Retinal pigment epithelial cell (primary cell): ENCODE measurements at regions not wholly inside any gene's neighbourhood (a gene's known extent, or its start where the extent isn't known, plus 50 kb on each side); places are given as distances from the start of the nearest gene placed in this dataset.

ENCODE experiments used
- DNase-seq: peaks from one replicate; pipeline ENCODE4 v3.0.0-alpha.2; 2010; ENCODE audit warnings: low read depth
- H3K4me3 ChIP-seq: 2 replicates; pipeline ENCODE4 v1.5.1; 2011; ENCODE audit warnings: mild to moderate bottlenecking, low read length, control low read depth, moderate library complexity
- TF ChIP-seq, protein P1 (sequence below): conservative IDR thresholded peaks from 2 replicates; pipeline ENCODE4 v1.5.1; 2011; ENCODE audit warnings: low read depth, low read length, control low read depth, inconsistent platforms

DNA sequence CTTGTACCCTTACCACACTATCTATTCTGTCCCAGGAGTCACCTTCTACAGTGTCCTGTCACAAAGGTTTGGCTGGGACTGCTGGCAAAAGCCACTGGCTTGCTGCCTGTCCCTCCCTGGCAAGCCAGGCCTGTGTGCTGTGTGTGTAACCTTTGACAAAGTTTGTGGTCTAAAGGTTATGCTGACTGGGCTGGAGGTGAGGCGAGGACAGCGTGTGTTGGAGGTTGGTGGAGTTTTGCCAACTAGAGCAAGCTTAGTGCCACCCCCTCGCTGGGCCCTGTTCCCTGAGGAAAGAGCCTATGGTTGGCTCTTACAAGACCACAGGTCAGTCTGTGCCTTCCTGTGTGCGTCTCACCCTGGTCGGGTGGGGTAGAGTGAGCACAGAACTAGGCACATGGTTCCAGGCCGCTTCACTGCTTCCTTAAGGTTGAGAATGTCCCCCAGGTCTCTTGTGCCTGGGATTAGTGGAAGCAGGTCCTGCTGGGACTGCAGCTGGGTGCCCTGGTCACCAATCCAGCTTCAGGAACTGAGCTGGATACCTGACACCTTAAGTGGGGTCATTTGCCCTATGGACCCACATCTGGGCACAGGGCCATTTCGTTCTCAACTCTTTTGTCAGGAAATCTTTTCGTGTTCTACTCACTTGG lies 152.2 kb downstream of the GADD45G start:
- TF ChIP-seq, protein P1, sequence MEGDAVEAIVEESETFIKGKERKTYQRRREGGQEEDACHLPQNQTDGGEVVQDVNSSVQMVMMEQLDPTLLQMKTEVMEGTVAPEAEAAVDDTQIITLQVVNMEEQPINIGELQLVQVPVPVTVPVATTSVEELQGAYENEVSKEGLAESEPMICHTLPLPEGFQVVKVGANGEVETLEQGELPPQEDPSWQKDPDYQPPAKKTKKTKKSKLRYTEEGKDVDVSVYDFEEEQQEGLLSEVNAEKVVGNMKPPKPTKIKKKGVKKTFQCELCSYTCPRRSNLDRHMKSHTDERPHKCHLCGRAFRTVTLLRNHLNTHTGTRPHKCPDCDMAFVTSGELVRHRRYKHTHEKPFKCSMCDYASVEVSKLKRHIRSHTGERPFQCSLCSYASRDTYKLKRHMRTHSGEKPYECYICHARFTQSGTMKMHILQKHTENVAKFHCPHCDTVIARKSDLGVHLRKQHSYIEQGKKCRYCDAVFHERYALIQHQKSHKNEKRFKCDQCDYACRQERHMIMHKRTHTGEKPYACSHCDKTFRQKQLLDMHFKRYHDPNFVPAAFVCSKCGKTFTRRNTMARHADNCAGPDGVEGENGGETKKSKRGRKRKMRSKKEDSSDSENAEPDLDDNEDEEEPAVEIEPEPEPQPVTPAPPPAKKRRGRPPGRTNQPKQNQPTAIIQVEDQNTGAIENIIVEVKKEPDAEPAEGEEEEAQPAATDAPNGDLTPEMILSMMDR, result no peak
- H3K4me3 ChIP-seq, result no peak overlapping the region
- DNase-seq, result no peak

DNA sequence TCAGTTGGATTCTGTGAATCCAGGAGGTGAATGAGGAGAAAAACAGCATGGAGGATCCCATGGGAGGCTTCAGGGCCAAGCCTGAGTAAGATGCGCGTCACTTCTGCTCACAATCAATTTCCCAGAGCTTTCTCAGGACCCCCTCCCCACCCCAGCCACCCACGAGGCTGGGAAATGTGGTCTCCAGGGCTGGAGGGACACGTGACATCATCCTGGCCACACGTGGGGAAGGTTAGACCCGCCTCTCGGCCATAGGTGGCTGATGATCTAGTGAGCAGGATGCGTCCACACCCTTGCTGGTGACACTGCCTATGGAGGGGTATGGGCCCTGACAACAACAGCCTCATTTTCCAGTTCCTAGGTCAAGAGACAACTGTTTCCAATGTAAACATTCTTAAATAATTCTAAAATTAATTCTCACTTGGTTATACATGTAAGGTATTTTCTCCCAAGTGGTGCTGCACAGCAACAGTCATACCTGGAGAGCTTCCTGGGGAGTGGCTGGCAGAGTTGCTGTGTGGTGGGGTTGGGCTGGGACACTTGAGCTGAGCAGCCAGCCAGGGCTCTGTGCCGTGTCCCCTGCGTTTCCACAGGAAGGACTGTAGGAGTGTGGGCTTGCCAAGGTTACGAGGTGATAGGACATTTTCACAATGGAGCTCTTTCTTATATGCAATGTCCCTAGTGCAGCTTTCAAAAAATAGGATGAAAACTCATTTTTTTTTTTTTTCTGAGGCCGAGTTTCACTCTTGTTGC lies 153.1 kb downstream of the GADD45G start:
- TF ChIP-seq, protein P1, result no peak
- H3K4me3 ChIP-seq, result no peak overlapping the region
- DNase-seq, result no peak

DNA sequence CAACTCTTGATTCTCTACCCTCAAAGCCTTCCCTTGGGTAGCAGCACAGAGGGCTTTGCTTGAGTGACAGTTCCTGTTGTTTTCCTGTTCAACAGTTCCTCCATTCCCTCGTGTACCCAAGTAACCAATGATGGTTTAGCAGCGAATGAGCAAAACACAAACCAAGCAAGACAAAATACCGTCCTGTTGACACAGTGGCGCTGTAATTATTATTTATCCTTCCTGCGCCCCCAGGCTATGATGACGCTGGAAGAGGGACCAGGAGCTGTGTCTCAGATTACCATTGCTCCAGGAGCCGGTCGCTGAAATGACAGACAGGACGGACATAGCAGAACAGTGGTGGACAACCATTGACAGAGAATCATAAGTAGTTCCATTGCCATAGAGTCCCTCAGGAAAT lies 154.8 kb downstream of the GADD45G start:
- TF ChIP-seq, protein P1, result no peak
- no peak overlapping the region for H3K4me3 ChIP-seq
- no peak for DNase-seq

DNA sequence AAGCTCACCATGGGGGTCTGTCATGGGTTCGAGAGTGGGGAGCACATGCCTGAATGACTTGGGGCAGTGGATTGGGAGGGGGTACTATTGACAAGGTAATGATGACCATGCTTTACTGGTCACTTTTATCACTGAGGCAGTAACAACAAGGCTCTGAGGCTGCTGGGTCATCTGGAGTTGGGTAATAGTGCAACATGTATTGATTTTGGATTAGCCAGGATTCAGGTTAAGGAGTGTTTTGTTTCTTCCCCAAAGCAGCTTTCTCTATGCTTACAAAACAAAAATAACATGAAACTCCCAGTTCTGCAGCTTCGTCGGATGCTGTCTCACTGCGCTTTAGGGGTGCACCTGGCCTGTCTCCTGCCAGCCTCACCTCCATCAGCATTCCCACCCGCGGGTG lies 155.3 kb downstream of the GADD45G start:
- H3K4me3 ChIP-seq, result no peak overlapping the region
- TF ChIP-seq, protein P1, result no peak
- no peak for DNase-seq

DNA sequence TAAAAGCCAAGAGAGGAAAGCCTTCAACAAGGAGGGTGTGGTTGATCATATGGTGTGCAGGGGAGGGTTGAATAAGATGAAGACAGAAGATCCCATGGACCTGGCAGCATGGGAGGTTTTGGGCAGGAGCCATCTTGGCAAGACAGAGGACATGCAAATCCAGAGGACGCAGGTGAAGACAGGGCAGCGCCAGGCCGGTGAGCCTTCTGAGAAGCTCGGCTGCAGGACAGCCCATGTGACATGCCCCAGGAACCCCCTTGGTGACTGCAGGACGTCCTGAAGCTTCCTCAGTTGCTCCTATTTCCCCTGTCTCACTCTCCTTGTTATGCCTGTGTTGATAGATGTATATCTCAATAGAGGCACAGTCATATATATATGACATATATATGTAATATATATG lies 159.4 kb downstream of the GADD45G start:
- no peak for DNase-seq
- H3K4me3 ChIP-seq, result no peak overlapping the region
- TF ChIP-seq, protein P1, result no peak

DNA sequence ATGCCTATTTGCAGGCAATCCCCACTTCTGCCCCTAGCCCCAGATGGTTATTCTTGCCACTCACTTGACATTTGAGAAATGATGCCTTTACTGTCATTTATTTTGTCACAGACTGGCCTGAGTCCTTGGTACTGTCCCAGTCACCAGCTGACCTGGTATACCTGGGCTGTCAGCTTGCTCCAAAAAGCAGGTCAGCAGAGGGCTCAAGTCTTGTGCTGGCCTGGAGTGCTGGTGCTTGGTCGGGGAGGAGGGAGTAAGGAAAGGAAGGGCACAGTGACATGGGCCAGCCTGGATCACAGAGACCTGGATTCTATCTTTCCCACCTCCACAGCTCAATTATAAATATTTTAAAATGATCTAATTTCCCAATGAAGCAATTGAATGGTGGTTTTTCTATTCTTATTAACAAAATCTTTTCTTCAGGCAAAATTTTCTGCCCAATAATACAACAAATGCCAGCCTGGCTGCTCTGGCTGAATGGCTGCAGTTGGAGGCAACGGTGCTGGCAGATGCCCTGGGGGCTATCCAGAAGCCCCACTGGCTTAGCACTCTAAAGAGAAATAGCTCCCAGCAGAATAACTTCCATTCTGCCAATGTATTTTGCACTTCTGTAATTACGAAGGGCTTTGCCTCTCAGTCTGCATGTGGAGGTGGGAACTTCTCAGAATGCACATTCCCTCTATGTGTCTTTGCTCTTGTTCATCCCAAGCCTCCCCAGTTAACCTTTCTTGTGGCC lies 160.6 kb downstream of the GADD45G start:
- DNase-seq, result no peak
- H3K4me3 ChIP-seq, result no peak overlapping the region
- TF ChIP-seq, protein P1, result no peak

DNA sequence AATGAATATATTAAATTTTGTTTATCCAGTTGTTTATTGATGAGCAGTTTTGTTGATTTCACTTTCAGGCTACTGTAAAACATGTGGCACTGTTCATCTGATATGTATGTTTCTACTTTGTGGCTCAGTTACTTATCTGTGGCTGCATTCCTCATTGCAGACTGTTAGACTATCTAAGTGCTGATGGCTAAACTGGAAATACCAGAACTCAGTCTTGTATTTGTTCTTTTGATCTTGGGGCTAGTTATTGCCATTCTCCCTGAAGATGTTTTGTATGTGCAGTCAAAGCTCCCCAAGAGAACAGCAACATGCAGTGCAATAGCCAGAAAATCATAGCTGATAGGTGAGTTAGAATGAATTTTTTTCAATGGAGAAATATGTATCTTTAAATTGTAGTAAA lies 162.2 kb downstream of the GADD45G start:
- TF ChIP-seq, protein P1, result no peak
- DNase-seq, result no peak
- no peak overlapping the region for H3K4me3 ChIP-seq
